HL-60/S4 treated with retinoic acid at 250 ng/mL for 4 days and 3 days (cell line): ENCODE measurements at regions not wholly inside any gene's neighbourhood (a gene's known extent, or its start where the extent isn't known, plus 50 kb on each side); places are given as distances from the start of the nearest gene placed in this dataset.

Experiments
- in situ Hi-C: fragments of 300-500 bp; cut with MboI; formaldehyde crosslinking; loops from 2 replicates; pipeline ENCODE4 v1.7.0; 2022; ENCODE audit warnings: low sequenced_read_pairs

DNA sequence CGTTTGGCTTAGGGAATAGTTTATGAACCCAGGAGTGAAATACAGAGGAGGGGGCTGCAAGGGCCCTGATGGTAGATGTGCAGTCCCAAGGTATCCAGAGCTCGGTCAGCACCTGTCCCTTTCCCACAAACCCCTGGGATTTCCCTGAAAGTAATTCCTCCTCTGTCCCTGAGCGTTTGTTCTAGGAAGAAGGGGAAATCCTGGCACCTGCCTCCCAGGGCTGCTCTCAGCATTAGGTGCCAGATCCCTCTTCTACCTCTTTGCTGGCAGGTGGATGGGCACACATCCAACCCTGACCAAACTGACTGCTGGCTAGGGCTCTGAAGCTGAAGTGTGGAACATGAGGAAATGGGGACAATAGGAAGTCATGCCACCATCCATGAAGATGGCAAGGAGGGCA lies 824.0 kb downstream of the SLC4A3 start:
- in situ Hi-C loops, result no loop called here

GRCh38 chr2:220452561-220452960 lies 825.1 kb downstream of the SLC4A3 start:
- in situ Hi-C loops, result no loop called here

DNA sequence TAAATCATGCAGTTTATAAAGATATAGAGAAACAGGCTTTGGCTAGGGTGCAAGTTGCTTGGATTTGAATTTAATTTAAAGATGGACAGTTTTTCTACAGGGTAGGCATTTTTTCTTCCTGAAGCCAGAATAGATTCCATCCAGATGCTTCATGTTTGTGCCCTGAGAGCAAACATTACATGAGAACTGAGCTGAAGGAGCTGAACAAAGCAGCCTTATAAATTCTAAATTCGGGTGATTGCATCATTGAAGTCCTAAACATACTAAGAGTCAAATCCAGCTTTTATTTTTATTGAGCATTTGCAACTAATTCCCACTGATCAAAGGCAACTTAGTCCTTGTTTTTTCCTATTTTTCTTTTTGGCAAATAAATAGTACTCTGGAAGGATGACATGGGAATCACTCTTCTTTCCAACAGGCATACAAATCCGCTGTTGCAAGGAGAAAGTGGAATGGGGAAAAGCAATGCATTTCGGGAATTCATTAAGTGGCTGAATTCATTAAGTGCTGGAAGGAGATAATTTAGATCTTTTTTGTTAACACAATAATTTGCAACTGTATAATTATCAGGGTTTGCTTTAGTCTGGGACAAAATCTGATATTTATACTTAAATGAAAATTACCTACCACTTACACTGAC lies 828.0 kb downstream of the SLC4A3 start:
- in situ Hi-C loops, result no loop called here

DNA sequence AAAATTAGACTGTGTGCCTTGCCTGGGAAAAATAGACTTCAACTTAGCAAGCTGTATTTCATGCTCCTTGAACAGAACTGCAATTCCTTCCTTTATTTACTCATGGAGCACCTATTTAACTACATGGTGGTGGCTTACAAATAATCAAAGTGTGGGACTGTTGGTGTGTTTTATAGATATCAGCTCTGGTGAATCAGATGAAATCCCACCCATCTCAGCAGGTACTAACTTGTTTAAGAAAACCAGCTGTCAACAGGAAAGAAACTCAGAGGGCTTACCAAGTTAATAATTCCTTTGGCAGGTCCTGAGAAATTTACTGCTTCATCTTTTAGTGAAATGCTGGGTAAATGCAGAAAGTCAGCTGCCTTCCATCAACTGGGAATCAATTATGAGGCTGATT lies 830.6 kb downstream of the SLC4A3 start:
- in situ Hi-C loops, result no loop called here

DNA sequence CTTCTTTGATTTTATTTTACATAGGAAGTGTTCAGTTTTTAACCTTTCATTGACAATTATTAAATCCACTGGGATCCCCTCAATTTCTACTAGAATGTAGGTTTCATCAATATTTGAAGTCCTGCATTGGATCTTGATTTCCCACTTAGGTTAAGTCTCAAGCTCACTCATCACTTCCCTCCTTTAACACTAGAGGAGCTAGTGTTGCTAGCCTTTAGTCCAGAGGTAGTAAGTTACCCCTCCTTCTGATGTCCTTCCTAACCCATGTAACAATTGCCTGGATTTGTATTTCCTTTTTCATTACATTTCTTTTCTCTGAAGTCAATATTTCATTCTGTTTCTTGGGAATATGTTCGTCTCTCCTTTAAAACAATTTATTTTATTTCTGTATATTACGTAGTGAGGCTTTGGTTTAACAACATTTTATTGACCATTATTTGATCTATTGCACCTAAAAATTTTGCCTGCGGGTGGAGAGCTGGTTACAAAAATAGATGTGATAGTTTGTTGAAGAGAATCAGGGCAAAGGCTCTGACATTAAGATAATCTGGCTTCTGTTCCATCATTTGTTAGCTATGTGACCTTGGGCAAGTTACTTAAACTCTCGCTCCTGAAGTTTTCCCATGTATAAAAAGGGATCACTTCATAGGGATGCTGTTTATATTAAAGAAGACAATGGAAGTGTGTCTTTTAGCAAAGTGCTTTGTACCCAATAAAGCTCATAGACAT lies 833.0 kb downstream of the SLC4A3 start:
- in situ Hi-C loops, result no loop called here

DNA sequence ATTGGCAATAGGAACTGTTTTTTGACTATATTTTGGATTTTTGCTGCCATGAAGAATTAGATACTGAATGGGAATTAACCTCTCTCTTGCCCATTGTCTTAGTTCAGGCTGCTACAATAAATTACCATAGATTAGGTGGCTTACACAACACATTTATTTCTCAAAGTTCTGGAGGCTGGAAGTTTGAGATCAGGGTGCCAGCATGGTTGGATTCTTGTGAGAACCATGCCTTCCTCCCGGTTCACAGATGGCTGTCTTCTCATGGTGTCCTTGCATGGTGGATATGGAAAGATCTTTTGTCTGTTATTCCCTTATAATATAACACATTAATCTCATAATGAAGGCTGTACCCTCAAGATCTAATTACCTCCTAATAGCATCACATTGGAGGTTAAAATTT lies 836.4 kb downstream of the SLC4A3 start:
- in situ Hi-C loops, result no loop called here

DNA sequence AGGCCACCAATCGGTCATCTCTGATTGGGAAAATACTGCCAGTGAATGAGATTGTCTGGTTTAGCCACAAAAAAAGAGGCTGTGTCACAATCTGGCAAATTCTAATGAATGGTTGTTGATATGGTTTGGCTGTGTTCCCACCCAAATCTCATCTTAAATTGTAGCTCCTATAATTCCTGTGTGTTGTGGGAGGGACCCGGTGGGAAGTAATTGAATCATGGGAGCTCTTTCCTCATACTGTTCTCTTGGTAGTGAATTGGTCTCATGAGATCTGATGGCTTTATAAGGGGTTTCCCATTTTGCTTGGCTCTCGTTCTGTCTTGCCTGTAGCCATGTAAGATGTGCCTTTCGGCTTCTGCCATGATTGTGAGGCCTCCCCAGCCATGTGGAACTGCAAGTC lies 838.3 kb downstream of the SLC4A3 start:
- in situ Hi-C loops, result no loop called here

GRCh38 chr2:220466251-220466691 lies 838.8 kb downstream of the SLC4A3 start:
- in situ Hi-C loops, result no loop called here

GRCh38 chr2:220469201-220469600 lies 841.8 kb downstream of the SLC4A3 start:
- in situ Hi-C loops, result no loop called here

- in situ Hi-C loops, result no loop called here
Observed at GRCh38 chr2:220473611-220474010, 846.2 kb downstream of the SLC4A3 start.

DNA sequence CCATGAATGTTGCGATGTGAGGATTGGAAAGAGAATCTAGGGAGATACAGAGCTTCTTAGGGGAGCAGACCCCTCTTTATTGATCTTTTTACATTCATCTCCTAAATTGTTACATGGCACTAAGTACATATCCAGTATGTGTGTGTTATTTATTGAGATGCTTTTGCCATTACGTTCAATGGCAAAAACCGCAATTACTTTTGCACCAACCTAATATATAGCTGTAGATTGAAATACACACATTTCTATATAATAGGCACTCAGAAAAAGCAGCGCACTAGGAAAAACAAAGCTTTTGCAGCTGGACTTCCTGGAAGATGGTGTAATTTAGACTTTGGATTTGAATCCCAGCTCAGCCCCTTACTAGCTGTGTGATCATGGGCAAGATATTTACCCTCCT lies 849.4 kb downstream of the SLC4A3 start:
- in situ Hi-C loops, result no loop called here

DNA sequence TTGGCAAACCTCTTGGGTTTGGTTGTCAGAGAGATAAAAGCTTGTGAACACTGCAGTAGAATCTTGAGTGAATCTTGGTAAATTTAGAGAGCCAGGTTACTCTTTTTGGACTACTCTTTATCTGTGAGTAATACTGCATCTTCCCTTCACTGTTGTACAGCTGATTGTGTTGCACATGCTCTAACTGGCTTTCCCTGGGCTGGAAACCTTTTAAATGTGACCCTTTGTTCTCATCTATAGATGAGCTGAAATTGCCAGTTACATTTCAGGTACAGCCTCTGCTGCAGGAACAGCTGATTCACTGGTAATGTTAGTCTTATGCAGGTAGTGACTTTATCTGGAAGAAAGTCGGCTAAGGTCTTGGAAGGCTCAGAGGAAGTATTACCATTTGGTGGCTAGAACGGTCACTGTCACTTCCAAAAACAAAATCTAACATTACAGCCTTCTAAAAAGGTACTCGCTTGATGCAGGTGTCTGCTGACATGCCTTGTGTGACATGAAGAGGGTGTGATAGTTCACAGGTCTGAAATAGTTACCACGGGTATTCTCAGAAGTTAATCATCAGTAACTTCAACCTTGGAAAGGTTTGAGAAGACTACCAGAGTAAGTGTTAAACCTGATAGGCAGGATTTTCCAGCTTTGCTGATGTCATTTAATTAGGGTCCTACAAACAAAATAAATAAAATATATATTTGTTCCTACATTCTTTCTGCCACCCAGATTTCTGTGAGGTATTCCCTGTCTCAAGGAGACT lies 851.1 kb downstream of the SLC4A3 start:
- in situ Hi-C loops, result no loop called here

- in situ Hi-C loops, result no loop called here
Observed at GRCh38 chr2:220482716-220483115, 855.3 kb downstream of the SLC4A3 start.

- in situ Hi-C loops, result no loop called here
Observed at GRCh38 chr2:220489121-220489520, 861.7 kb downstream of the SLC4A3 start.

DNA sequence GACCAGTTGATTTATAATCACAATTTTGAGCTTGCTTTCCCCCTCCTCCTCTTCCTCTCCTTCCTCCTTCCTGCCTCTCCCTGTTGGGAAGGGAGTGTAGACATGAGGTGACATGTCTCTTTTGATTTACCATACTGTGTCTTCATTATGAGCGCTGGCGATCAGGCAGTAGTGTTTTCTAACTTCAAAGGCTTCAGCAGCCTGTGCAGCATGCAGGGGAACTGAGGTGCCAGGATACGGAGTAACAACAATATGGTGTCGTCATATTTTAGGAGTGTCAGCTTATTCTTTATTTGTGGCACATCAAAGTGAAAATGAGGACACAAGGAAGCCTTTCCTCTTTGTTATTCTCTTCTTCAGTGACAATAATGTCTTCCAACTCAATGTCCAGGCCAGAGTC lies 864.2 kb downstream of the SLC4A3 start:
- in situ Hi-C loops, result no loop called here

- in situ Hi-C loops, result no loop called here
Observed at GRCh38 chr2:220493871-220494525, 866.6 kb downstream of the SLC4A3 start.

DNA sequence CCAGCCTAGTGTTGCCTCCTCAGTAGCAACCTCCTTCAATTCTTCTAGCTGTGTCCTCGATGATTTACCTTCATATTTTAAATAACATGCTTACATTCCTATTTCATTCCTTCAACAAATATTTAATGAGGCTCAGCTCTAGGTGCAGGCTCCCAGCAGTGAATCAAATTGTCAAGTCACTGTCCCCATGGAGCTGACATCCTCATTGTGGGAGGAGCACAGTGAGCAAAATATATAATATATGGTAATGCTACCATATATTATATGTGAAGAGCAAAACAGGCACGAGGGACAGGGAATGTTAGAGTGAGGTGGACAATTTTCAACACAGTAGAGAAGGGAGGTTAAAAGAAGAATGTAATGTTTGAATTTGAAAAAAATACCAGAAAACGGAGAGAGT lies 869.1 kb downstream of the SLC4A3 start:
- in situ Hi-C loops, result no loop called here

GRCh38 chr2:220499225-220499624 lies 871.8 kb downstream of the SLC4A3 start:
- in situ Hi-C loops, result no loop called here

GRCh38 chr2:220502539-220502938 lies 875.1 kb downstream of the SLC4A3 start:
- in situ Hi-C loops, result no loop called here

- in situ Hi-C loops, result no loop called here
Observed at GRCh38 chr2:220503431-220503830, 876.0 kb downstream of the SLC4A3 start.

GRCh38 chr2:220504938-220505503 lies 877.6 kb downstream of the SLC4A3 start:
- in situ Hi-C loops, result no loop called here
